GM21717 (cell line): ENCODE measurements at regions not wholly inside any gene's neighbourhood (a gene's known extent, or its start where the extent isn't known, plus 50 kb on each side); places are given as distances from the start of the nearest gene placed in this dataset.

Experiments used
- ATAC-seq: cut with Tn5 transposase; IDR thresholded peaks from one replicate; pipeline ENCODE4 v1.9.1; 2021; ENCODE audit warnings: mild to moderate bottlenecking, moderate library complexity; ENCODE audit not compliant: unreplicated experiment

GRCh38 chr6:163720460-163721235 lies 306.1 kb downstream of the QKI start:
- no peak for ATAC-seq

GRCh38 chr6:163720005-163720404 lies 305.5 kb downstream of the QKI start:
- no peak for ATAC-seq

GRCh38 chr6:163719028-163719742 lies 304.7 kb downstream of the QKI start:
- no peak for ATAC-seq

GRCh38 chr6:163718537-163718936 lies 304.0 kb downstream of the QKI start:
- ATAC-seq, result no peak

GRCh38 chr6:163717106-163717764 lies 302.7 kb downstream of the QKI start:
- no peak for ATAC-seq

- ATAC-seq, result no peak
Observed at GRCh38 chr6:163716690-163717089, 302.2 kb downstream of the QKI start.

GRCh38 chr6:163715846-163716245 lies 301.3 kb downstream of the QKI start:
- no peak for ATAC-seq

- no peak for ATAC-seq
Observed at GRCh38 chr6:163714179-163714578, 299.7 kb downstream of the QKI start.

- no peak for ATAC-seq
Observed at GRCh38 chr6:163712981-163713380, 298.5 kb downstream of the QKI start.

GRCh38 chr6:163712566-163712961 lies 298.0 kb downstream of the QKI start:
- no peak for ATAC-seq

- peak; percentile 37 for ATAC-seq
Observed at GRCh38 chr6:163711615-163712565, 297.4 kb downstream of the QKI start.

GRCh38 chr6:163710532-163711470 lies 296.3 kb downstream of the QKI start:
- no peak for ATAC-seq

GRCh38 chr6:163709693-163710092 lies 295.2 kb downstream of the QKI start:
- ATAC-seq, result no peak

- no peak for ATAC-seq
Observed at GRCh38 chr6:163709255-163709654, 294.7 kb downstream of the QKI start.

- peak; percentile 46 for ATAC-seq
Observed at GRCh38 chr6:163708466-163708865, 293.9 kb downstream of the QKI start.

- peak; percentile 41 for ATAC-seq
Observed at GRCh38 chr6:163707387-163708355, 293.2 kb downstream of the QKI start.

- no peak for ATAC-seq
Observed at GRCh38 chr6:163706500-163707087, 292.1 kb downstream of the QKI start.

- peak; percentile 65 for ATAC-seq
Observed at GRCh38 chr6:163705923-163706322, 291.4 kb downstream of the QKI start.
